Neural cell (in vitro differentiated cells): ENCODE measurements at regions not wholly inside any gene's neighbourhood (a gene's known extent, or its start where the extent isn't known, plus 50 kb on each side); places are given as distances from the start of the nearest gene placed in this dataset.

Experiments
- H2AFZ ChIP-seq: fragments of 200-600, 300-800 bp; sonication (generic), shearing (Covaris generic); 2 replicates; pipeline ENCODE4 v1.6.0; 2014; ENCODE audit warnings: low read depth, mild to moderate bottlenecking, antibody characterized with exemption, low read length, moderate library complexity
- H3F3A ChIP-seq: fragments of 200-600 bp; shearing (Covaris generic); 2 replicates; pipeline ENCODE4 v1.6.1; 2016; ENCODE audit warnings: mild to moderate bottlenecking, moderate library complexity, mixed read lengths, antibody characterized with exemption, low read length; ENCODE audit not compliant: insufficient read depth, poor library complexity, severe bottlenecking
- H3K27ac ChIP-seq: fragments of 200-600, 300-800 bp; sonication (generic), shearing (Covaris generic); 2 replicates; pipeline ENCODE4 v1.5.1; 2014; ENCODE audit warnings: mild to moderate bottlenecking, low read length, moderate library complexity
- H3K27me3 ChIP-seq: fragments of 300-800, 200-600 bp; sonication (generic), shearing (Covaris generic); 2 replicates; pipeline ENCODE4 v1.6.0; 2014; ENCODE audit warnings: mild to moderate bottlenecking, low read depth, low read length, moderate library complexity; ENCODE audit not compliant: insufficient read depth
- H3K36me3 ChIP-seq: fragments of 300-800, 200-600 bp; sonication (generic), shearing (Covaris generic); 2 replicates; pipeline ENCODE4 v1.5.1; 2014; ENCODE audit warnings: mild to moderate bottlenecking, antibody characterized with exemption, low read length, moderate library complexity; ENCODE audit not compliant: insufficient read depth
- H3K4me2 ChIP-seq: fragments of 300-800, 200-600 bp; sonication (generic), shearing (Covaris generic); 2 replicates; pipeline ENCODE4 v1.6.0; 2014; ENCODE audit warnings: mild to moderate bottlenecking, low read length
- H3K4me3 ChIP-seq: fragments of 300-800, 200-600 bp; sonication (generic), shearing (Covaris generic); 2 replicates; pipeline ENCODE4 v1.5.1; 2014; ENCODE audit warnings: mild to moderate bottlenecking, low read length, moderate library complexity
- H3K79me2 ChIP-seq: fragments of 200-600 bp; shearing (Covaris generic); replicated peaks from 2 replicates; pipeline ENCODE4 v1.6.0; 2014; ENCODE audit warnings: mild to moderate bottlenecking, low read length, moderate library complexity; ENCODE audit not compliant: insufficient read depth
- H3K9ac ChIP-seq: fragments of 300-800, 200-600 bp; sonication (generic), shearing (Covaris generic); 2 replicates; pipeline ENCODE4 v1.6.1; 2016; ENCODE audit warnings: mild to moderate bottlenecking, low read length, mixed read lengths
- H3K9me2 ChIP-seq: fragments of 200-600 bp; shearing (Covaris generic); 2 replicates; pipeline ENCODE4 v1.6.1; 2016; ENCODE audit warnings: mild to moderate bottlenecking, low read length, mixed read lengths; ENCODE audit not compliant: insufficient read depth
- H3K9me3 ChIP-seq: fragments of 200-600, 300-800 bp; sonication (generic), shearing (Covaris generic); 2 replicates; pipeline ENCODE4 v1.6.1; 2016; ENCODE audit warnings: mild to moderate bottlenecking, mixed run types, low read length, moderate library complexity, mixed read lengths
- H4K20me1 ChIP-seq: fragments of 200-600 bp; shearing (Covaris generic); 2 replicates; pipeline ENCODE4 v1.6.1; 2016; ENCODE audit warnings: mild to moderate bottlenecking, mixed run types; ENCODE audit not compliant: insufficient read depth
- CTCF ChIP-seq: fragments of 450-650 bp; IDR thresholded peaks from 2 replicates; pipeline ENCODE4 v1.5.1; 2014; ENCODE audit warnings: antibody characterized with exemption, mild to moderate bottlenecking, moderate library complexity; ENCODE audit not compliant: poor library complexity, severe bottlenecking
- EP300 ChIP-seq: fragments of 450-650 bp; conservative IDR thresholded peaks from 2 replicates; pipeline ENCODE4 v1.6.1; 2014; ENCODE audit warnings: antibody characterized with exemption, mild to moderate bottlenecking, moderate library complexity; ENCODE audit not compliant: poor library complexity, severe bottlenecking
- EZH2 ChIP-seq: fragments of 200-600, 300-800 bp; shearing (Covaris generic), sonication (generic); IDR thresholded peaks from 2 replicates; pipeline ENCODE4 v1.6.1; 2014; ENCODE audit warnings: antibody characterized with exemption, low read length, borderline replicate concordance, mild to moderate bottlenecking; ENCODE audit not compliant: insufficient read depth, poor library complexity, severe bottlenecking
- MXI1 ChIP-seq: fragments of 450-650 bp; conservative IDR thresholded peaks from 2 replicates; pipeline ENCODE4 v1.6.1; 2014; ENCODE audit warnings: antibody characterized with exemption, mild to moderate bottlenecking; ENCODE audit not compliant: poor library complexity, severe bottlenecking
- POLR2AphosphoS5 ChIP-seq: IDR thresholded peaks from 2 replicates; pipeline ENCODE4 v1.6.1; 2012
- RAD21 ChIP-seq: fragments of 450-650 bp; conservative IDR thresholded peaks from 2 replicates; pipeline ENCODE4 v1.6.1; 2014; ENCODE audit warnings: antibody characterized with exemption, mild to moderate bottlenecking, moderate library complexity
- REST ChIP-seq: IDR thresholded peaks from 2 replicates; pipeline ENCODE4 v1.6.1; 2012; ENCODE audit warnings: borderline replicate concordance
- SMC3 ChIP-seq: fragments of 450-650 bp; conservative IDR thresholded peaks from 2 replicates; pipeline ENCODE4 v1.6.1; 2014; ENCODE audit warnings: antibody characterized with exemption, mild to moderate bottlenecking, moderate library complexity; ENCODE audit not compliant: poor library complexity
- TAF1 ChIP-seq: IDR thresholded peaks from 2 replicates; pipeline ENCODE4 v1.6.1; 2012; ENCODE audit warnings: low read depth

GRCh38 chr18:1252534-1252933, 347.9 kb downstream of the ADCYAP1 start:
- H3K9ac ChIP-seq, result no peak overlapping the region
- H3K9me2 ChIP-seq, result no peaks in the 10 kb centered on the region
- no peak overlapping the region for H3K27ac ChIP-seq
- no peaks in the 10 kb centered on the region for H3K79me2 ChIP-seq
- no peaks in the 10 kb centered on the region for H3K36me3 ChIP-seq
- H3K9me3 ChIP-seq, result no peaks in the 10 kb centered on the region
- H2AFZ ChIP-seq, result no peak overlapping the region
- H3K4me2 ChIP-seq, result no peak overlapping the region
- H3K27me3 ChIP-seq, result no peaks in the 10 kb centered on the region
- TF ChIP-seq REST (no peak), RAD21 (no peak), SMC3 (no peak), CTCF (no peak), EP300 (no peak)
- no peak overlapping the region for H3K4me3 ChIP-seq
- H3F3A ChIP-seq, result no peaks in the 10 kb centered on the region
- H4K20me1 ChIP-seq, result no peaks in the 10 kb centered on the region

- H3K27ac ChIP-seq, result no peak overlapping the region
- no peaks in the 10 kb centered on the region for H4K20me1 ChIP-seq
- no peaks in the 10 kb centered on the region for H3K79me2 ChIP-seq
- H3F3A ChIP-seq, result no peaks in the 10 kb centered on the region
- no peaks in the 10 kb centered on the region for H3K36me3 ChIP-seq
- H3K9me3 ChIP-seq, result no peaks in the 10 kb centered on the region
- H3K27me3 ChIP-seq, result no peaks in the 10 kb centered on the region
- no peaks in the 10 kb centered on the region for H3K9me2 ChIP-seq
- no peak overlapping the region for H3K9ac ChIP-seq
- no peak for TF ChIP-seq POLR2AphosphoS5
- TF ChIP-seq EZH2, result no peak
- no peak for TF ChIP-seq REST
- no peak for TF ChIP-seq MXI1
- no peak for TF ChIP-seq SMC3
- TF ChIP-seq CTCF, result no peak
- TF ChIP-seq EP300, result no peak
- TF ChIP-seq TAF1, result no peak
- no peak for TF ChIP-seq RAD21
- H3K4me2 ChIP-seq, result no peak overlapping the region
- no peak overlapping the region for H2AFZ ChIP-seq
- H3K4me3 ChIP-seq, result no peak overlapping the region
Observed at GRCh38 chr18:1252936-1253335, 348.3 kb downstream of the ADCYAP1 start.
